HS-27A (cell line): ENCODE measurements at regions not wholly inside any gene's neighbourhood (a gene's known extent, or its start where the extent isn't known, plus 50 kb on each side); places are given as distances from the start of the nearest gene placed in this dataset.

Experiments used
- DNase-seq: peaks from one replicate; pipeline ENCODE4 v3.0.0-alpha.2; 2012; ENCODE audit warnings: low read depth, missing footprints

- no peak for DNase-seq
Measured at GRCh38 chr20:11724097-11724496, 193.6 kb upstream of the BTBD3 start.

GRCh38 chr20:11726026-11726425 is 191.7 kb upstream of the BTBD3 start:
- DNase-seq = no peak

GRCh38 chr20:11727708-11728107 is 190.0 kb upstream of the BTBD3 start:
- no peak for DNase-seq

- DNase-seq = no peak
Measured at GRCh38 chr20:11728937-11729336, 188.8 kb upstream of the BTBD3 start.

- DNase-seq = no peak
Measured at GRCh38 chr20:11729806-11730205, 187.9 kb upstream of the BTBD3 start.

GRCh38 chr20:11734431-11734830 is 183.3 kb upstream of the BTBD3 start:
- no peak for DNase-seq

- DNase-seq = no peak
Measured at GRCh38 chr20:11738852-11739251, 178.8 kb upstream of the BTBD3 start.

- no peak for DNase-seq
Measured at GRCh38 chr20:11740975-11741374, 176.7 kb upstream of the BTBD3 start.

GRCh38 chr20:11745145-11745544 is 172.5 kb upstream of the BTBD3 start:
- no peak for DNase-seq

- no peak for DNase-seq
Measured at GRCh38 chr20:11748436-11748835, 169.3 kb upstream of the BTBD3 start.

GRCh38 chr20:11752336-11752735 is 165.4 kb upstream of the BTBD3 start:
- DNase-seq = no peak

GRCh38 chr20:11753155-11753554 is 164.5 kb upstream of the BTBD3 start:
- DNase-seq = no peak

GRCh38 chr20:11754451-11754850 is 163.2 kb upstream of the BTBD3 start:
- DNase-seq = no peak

GRCh38 chr20:11755071-11755841 is 162.4 kb upstream of the BTBD3 start:
- no peak for DNase-seq

GRCh38 chr20:11761497-11761896 is 156.2 kb upstream of the BTBD3 start:
- DNase-seq = no peak

- DNase-seq = no peak
Measured at GRCh38 chr20:11766961-11767360, 150.7 kb upstream of the BTBD3 start.

GRCh38 chr20:11769825-11770224 is 147.9 kb upstream of the BTBD3 start:
- DNase-seq = no peak

GRCh38 chr20:11772226-11772730 is 145.4 kb upstream of the BTBD3 start:
- no peak for DNase-seq

GRCh38 chr20:11776687-11777086 is 141.0 kb upstream of the BTBD3 start:
- DNase-seq = no peak

GRCh38 chr20:11777387-11778205 is 140.1 kb upstream of the BTBD3 start:
- peak; percentile 3 for DNase-seq

- no peak for DNase-seq
Measured at GRCh38 chr20:11778206-11778570, 139.5 kb upstream of the BTBD3 start.

GRCh38 chr20:11780765-11781369 is 136.8 kb upstream of the BTBD3 start:
- no peak for DNase-seq
